ENCODE measurements at regions not wholly inside any gene's neighbourhood (a gene's known extent, or its start where the extent isn't known, plus 50 kb on each side); places are given as distances from the start of the nearest gene placed in this dataset.

GRCh38 chr10:120270906-120271305 lies 186.1 kb upstream of the PLPP4 start:
- TF ChIP-seq CTCF (IDR thresholded peaks at IDR 0.05) (no peak), POLR2A (IDR thresholded peaks at IDR 0.05) (no peak)

Measured in thyroid gland (tissue), 4 donors.